ENCODE measurements at regions not wholly inside any gene's neighbourhood (a gene's known extent, or its start where the extent isn't known, plus 50 kb on each side); places are given as distances from the start of the nearest gene placed in this dataset.

- no peak for TF ChIP-seq POU6F1 (CRISPR knock-in tag; IDR thresholded peaks at IDR 0.05; ENCODE audit: borderline replicate concordance, low read depth)
- TF ChIP-seq ZFP3 (CRISPR knock-in tag; IDR thresholded peaks at IDR 0.05) = no peak
- TF ChIP-seq ZNF70 (CRISPR knock-in tag; IDR thresholded peaks at IDR 0.05) = no peak
- TF ChIP-seq TOX (CRISPR knock-in tag; IDR thresholded peaks at IDR 0.05; ENCODE audit: borderline replicate concordance) = no peak
- no peak for TF ChIP-seq GLIS3 (CRISPR knock-in tag; IDR thresholded peaks at IDR 0.05)
- no peak for TF ChIP-seq RARB (CRISPR knock-in tag; IDR thresholded peaks at IDR 0.05)
- no peak for TF ChIP-seq ARNTL (CRISPR knock-in tag; IDR thresholded peaks at IDR 0.05; ENCODE audit: borderline replicate concordance, low read depth)
- TF ChIP-seq PPARA (CRISPR knock-in tag; IDR thresholded peaks at IDR 0.05; ENCODE audit: borderline replicate concordance) = no peak
- TF ChIP-seq PATZ1 (CRISPR knock-in tag; IDR thresholded peaks at IDR 0.05; ENCODE audit: borderline replicate concordance) = no peak
- no peak for TF ChIP-seq CSDC2 (CRISPR knock-in tag; IDR thresholded peaks at IDR 0.05)
These were observed 438.3 kb downstream of the RAB38 start for GRCh38 chr11:87736928-87737327.
